Testis (tissue), 2 donors: ENCODE measurements at regions not wholly inside any gene's neighbourhood (a gene's known extent, or its start where the extent isn't known, plus 50 kb on each side); places are given as distances from the start of the nearest gene placed in this dataset.
"Not testable (repeated sequence)": the region's sequence is repeated elsewhere in the genome, so short reads cannot be mapped to it uniquely, and the experiment has no call there.

Experiments
- DNase-seq: peaks from one replicate; pipeline ENCODE4 v3.0.0-alpha.2; 2019
- H3K27ac ChIP-seq, 2 donors: fragments of 200-600 bp; sonication (generic); one replicate each; pipeline ENCODE4 v1.5.1; 2019
- H3K27me3 ChIP-seq: fragments of 200-600 bp; sonication (generic); one replicate; pipeline ENCODE4 v1.5.1; 2019
- H3K36me3 ChIP-seq: fragments of 200-600 bp; sonication (generic); one replicate; pipeline ENCODE4 v1.5.1; 2017; ENCODE audit warnings: low read depth; ENCODE audit errors: missing control alignments
- H3K4me1 ChIP-seq: fragments of 200-600 bp; sonication (generic); one replicate; pipeline ENCODE4 v1.5.1; 2019
- H3K4me3 ChIP-seq, 2 donors: fragments of 200-600 bp; sonication (generic); one replicate each; pipeline ENCODE4 v1.5.1; 2017 to 2019
- H3K9me3 ChIP-seq: fragments of 200-600 bp; sonication (generic); one replicate; pipeline ENCODE4 v1.5.1; 2017
- CTCF ChIP-seq, 3 experiments: fragments of 450-650 bp in 2 of 3; fragments of 200-600 bp in 1 of 3; sonication (generic) in 1 of 3; IDR thresholded peaks; one replicate each; pipeline ENCODE4 v1.5.1; 2016 to 2019; ENCODE audit warnings: antibody characterized with exemption in 3 of 3, mild to moderate bottlenecking in 2 of 3, moderate library complexity in 1 of 3
- POLR2A ChIP-seq: fragments of 450-650 bp; IDR thresholded peaks from one replicate; pipeline ENCODE4 v1.6.1; 2017; ENCODE audit warnings: antibody characterized with exemption, mild to moderate bottlenecking, moderate library complexity
- WGBS, 2 donors: methylation state at CpG; one replicate each; pipeline ENCODE4 v1.1.5; 2018; 5-methylcytosine and 5-hydroxymethylcytosine counted together
- intact Hi-C: fragments of 100-400 bp; cut with DNase I; formaldehyde crosslinking; loops from one replicate; pipeline ENCODE4 v1.15.1; 2023; ENCODE audit warnings: low total_unique reads

- TF ChIP-seq POLR2A (no peak), CTCF (IDR thresholded peaks at IDR 0.05) (no peak)
- intact Hi-C loops = no loop called here
- H3K27me3 ChIP-seq = no peaks in the 10 kb centered on the region
- H3K4me1 ChIP-seq = no peaks in the 10 kb centered on the region
- H3K4me3 ChIP-seq = no peak overlapping the region
- 88 to 89% methylated on average over 4 of the region's 4 CpGs for WGBS, 2 donors
- H3K9me3 ChIP-seq = no peaks in the 10 kb centered on the region
- DNase-seq = no peak
- no peaks in the 10 kb centered on the region for H3K36me3 ChIP-seq
- H3K27ac ChIP-seq = no peak overlapping the region
Measured at GRCh38 chr10:20396205-20396604, 500.9 kb downstream of the NEBL start.

- intact Hi-C loops = no loop called here
- 92 to 94% methylated on average over 3 of the region's 3 CpGs for WGBS, 2 donors
Measured at GRCh38 chr10:20391629-20392028, 505.5 kb downstream of the NEBL start.

GRCh38 chr10:20381761-20382160 lies 515.4 kb downstream of the NEBL start:
- Histone ChIP-seq H3K36me3 (no peaks in the 10 kb centered on the region), H3K4me1 (no peaks in the 10 kb centered on the region), H3K4me3 (no peak overlapping the region), H3K27ac (no peak overlapping the region), H3K9me3 (no peaks in the 10 kb centered on the region), H3K27me3 (no peaks in the 10 kb centered on the region)
- no peak for TF ChIP-seq POLR2A
- TF ChIP-seq CTCF (IDR thresholded peaks at IDR 0.05) = no peak
- 87 to 95% methylated on average over 3 of the region's 3 CpGs for WGBS, 2 donors
- intact Hi-C loops = no loop called here
- no peak for DNase-seq

More at GRCh38 chr10:20391629-20392028, 505.5 kb downstream of the NEBL start:
- Histone ChIP-seq H3K4me3 (no peak overlapping the region), H3K36me3 (no peaks in the 10 kb centered on the region), H3K4me1 (no peaks in the 10 kb centered on the region), H3K27me3 (no peaks in the 10 kb centered on the region), H3K9me3 (no peaks in the 10 kb centered on the region), H3K27ac (no peak overlapping the region)
- no peak for DNase-seq
- no peak for TF ChIP-seq CTCF (IDR thresholded peaks at IDR 0.05)
- TF ChIP-seq POLR2A = no peak

GRCh38 chr10:20380401-20380800 lies 516.7 kb downstream of the NEBL start:
- Histone ChIP-seq H3K36me3 (no peaks in the 10 kb centered on the region), H3K27ac (no peak overlapping the region), H3K27me3 (no peaks in the 10 kb centered on the region), H3K4me3 (no peak overlapping the region), H3K4me1 (no peaks in the 10 kb centered on the region), H3K9me3 (no peaks in the 10 kb centered on the region)
- intact Hi-C loops = no loop called here
- no peak for TF ChIP-seq CTCF (IDR thresholded peaks at IDR 0.05)
- TF ChIP-seq POLR2A = no peak
- DNase-seq = no peak

GRCh38 chr10:20372748-20373147 lies 524.4 kb downstream of the NEBL start:
- no peak for DNase-seq
- Histone ChIP-seq H3K27me3 (no peaks in the 10 kb centered on the region), H3K4me1 (no peaks in the 10 kb centered on the region), H3K9me3 (no peaks in the 10 kb centered on the region), H3K4me3 (no peak overlapping the region), H3K27ac (no peak overlapping the region), H3K36me3 (no peaks in the 10 kb centered on the region)
- intact Hi-C loops = no loop called here
- TF ChIP-seq POLR2A = no peak
- no peak for TF ChIP-seq CTCF (IDR thresholded peaks at IDR 0.05)

- DNase-seq, H3K27me3 ChIP-seq, intact Hi-C loops, H3K4me3 ChIP-seq, H3K27ac ChIP-seq, H3K4me1 ChIP-seq, H3K9me3 ChIP-seq, H3K36me3 ChIP-seq: not testable (repeated sequence)
- 86 to 89% methylated on average over 7 of the region's 7 CpGs for WGBS, 2 donors
Measured at GRCh38 chr10:20370977-20371533, 526.1 kb downstream of the NEBL start.
